SK-N-MC (cell line): ENCODE measurements at regions not wholly inside any gene's neighbourhood (a gene's known extent, or its start where the extent isn't known, plus 50 kb on each side); places are given as distances from the start of the nearest gene placed in this dataset.

Source experiments
- EZH2 ChIP-seq: fragments of 200-600 bp; sonication (generic); IDR thresholded peaks from one replicate; pipeline ENCODE4 v1.6.1; 2017; ENCODE audit warnings: antibody characterized with exemption
- FOXP2 ChIP-seq: optimal IDR thresholded peaks from 2 replicates; pipeline ENCODE3; 2011; ENCODE audit warnings: mild to moderate bottlenecking, moderate library complexity; ENCODE audit not compliant: insufficient read depth; ENCODE audit errors: extremely low read length, control extremely low read depth
- POLR2AphosphoS5 ChIP-seq: IDR thresholded peaks from 2 replicates; pipeline ENCODE4 v1.6.1; 2012; ENCODE audit warnings: mild to moderate bottlenecking, low read depth, low read length, borderline replicate concordance

DNA sequence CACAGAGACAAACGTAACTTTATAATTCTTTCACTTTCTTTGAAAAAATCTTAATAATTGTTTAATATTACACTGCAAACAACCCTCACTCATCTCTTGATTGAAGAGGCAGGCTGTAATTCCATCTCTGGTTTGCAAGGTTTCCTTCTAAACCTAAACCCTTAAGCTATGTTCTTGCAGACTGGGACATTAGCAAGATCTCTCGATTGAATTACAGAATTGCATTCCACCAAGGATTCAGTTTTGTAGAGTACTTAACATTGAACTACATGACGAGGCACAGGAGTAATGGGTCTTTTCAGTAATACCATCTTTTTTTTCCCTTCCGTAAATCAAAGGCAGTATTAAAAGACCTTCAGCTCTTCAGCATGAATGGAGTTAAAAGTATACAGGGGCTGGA lies 111.6 kb upstream of the EEF1E1 start:
- no peak for TF ChIP-seq POLR2AphosphoS5
- TF ChIP-seq EZH2 = no peak
- TF ChIP-seq FOXP2 = no peak
